DMS114 treated with DMSO at 0.1 percent for 48 hours (cell line): ENCODE measurements at regions not wholly inside any gene's neighbourhood (a gene's known extent, or its start where the extent isn't known, plus 50 kb on each side); places are given as distances from the start of the nearest gene placed in this dataset.

ENCODE experiments used
- DNase-seq: peaks from one replicate; lab custom pipeline; 2025; ENCODE audit not compliant: unreplicated experiment; lab: John Stamatoyannopoulos, UW

- no peak for DNase-seq
Observed at GRCh38 chr1:220366269-220366668, 94.0 kb upstream of the RAB3GAP2 start.

- DNase-seq, result no peak
Observed at GRCh38 chr1:220363196-220363837, 91.1 kb upstream of the RAB3GAP2 start.

GRCh38 chr1:220356981-220357850 lies 85.0 kb upstream of the RAB3GAP2 start:
- DNase-seq, result no peak

- DNase-seq, result no peak
Observed at GRCh38 chr1:220353229-220354012, 81.2 kb upstream of the RAB3GAP2 start.

GRCh38 chr1:220348211-220348610 lies 76.0 kb upstream of the RAB3GAP2 start:
- DNase-seq, result no peak

GRCh38 chr1:220347654-220348175 lies 75.5 kb upstream of the RAB3GAP2 start:
- DNase-seq, result no peak

- DNase-seq, result no peak
Observed at GRCh38 chr1:220344745-220345144, 72.5 kb upstream of the RAB3GAP2 start.

- no peak for DNase-seq
Observed at GRCh38 chr1:220342853-220343252, 70.6 kb upstream of the RAB3GAP2 start.

- no peak for DNase-seq
Observed at GRCh38 chr1:220341126-220341525, 68.9 kb upstream of the RAB3GAP2 start.

GRCh38 chr1:220339581-220339980 lies 67.3 kb upstream of the RAB3GAP2 start:
- no peak for DNase-seq

- no peak for DNase-seq
Observed at GRCh38 chr1:220338759-220339158, 66.5 kb upstream of the RAB3GAP2 start.

GRCh38 chr1:220336391-220337031 lies 64.3 kb upstream of the RAB3GAP2 start:
- no peak for DNase-seq

- DNase-seq, result no peak
Observed at GRCh38 chr1:220335668-220336067, 63.4 kb upstream of the RAB3GAP2 start.

- DNase-seq, result no peak
Observed at GRCh38 chr1:220331318-220331717, 59.1 kb upstream of the RAB3GAP2 start.

- DNase-seq, result no peak
Observed at GRCh38 chr1:220330265-220330664, 58.0 kb upstream of the RAB3GAP2 start.

GRCh38 chr1:220327106-220327505 lies 54.9 kb upstream of the RAB3GAP2 start:
- no peak for DNase-seq

GRCh38 chr1:220326578-220326977 lies 54.3 kb upstream of the RAB3GAP2 start:
- no peak for DNase-seq

- no peak for DNase-seq
Observed at GRCh38 chr1:220325306-220325995, 53.2 kb upstream of the RAB3GAP2 start.

GRCh38 chr1:220323717-220324116 lies 51.5 kb upstream of the RAB3GAP2 start:
- no peak for DNase-seq

- DNase-seq, result no peak
Observed at GRCh38 chr1:220322570-220322969, 50.3 kb upstream of the RAB3GAP2 start.
